H9 (cell line): ENCODE measurements at regions not wholly inside any gene's neighbourhood (a gene's known extent, or its start where the extent isn't known, plus 50 kb on each side); places are given as distances from the start of the nearest gene placed in this dataset.

ENCODE experiments used
- DNase-seq: peaks from one replicate; pipeline ENCODE4 v3.0.0-alpha.2; 2017
- H2AFZ ChIP-seq: one replicate; pipeline ENCODE4 v1.6.1; 2013; ENCODE audit warnings: mild to moderate bottlenecking, low read length, control low read depth, moderate library complexity
- H2AK5ac ChIP-seq: 2 replicates; pipeline ENCODE4 v1.6.1; 2013; ENCODE audit warnings: low read length, control low read depth, mixed read lengths; ENCODE audit not compliant: insufficient read length
- H2BK120ac ChIP-seq: one replicate; pipeline ENCODE4 v1.6.1; 2013; ENCODE audit warnings: low read depth, mild to moderate bottlenecking, low read length, control low read depth, inconsistent platforms; ENCODE audit not compliant: poor library complexity, severe bottlenecking
- H2BK12ac ChIP-seq: 2 replicates; pipeline ENCODE4 v1.6.1; 2013; ENCODE audit warnings: low read length, control low read depth, mixed read lengths, low read depth; ENCODE audit not compliant: insufficient read length
- H2BK15ac ChIP-seq: 2 replicates; pipeline ENCODE4 v1.6.1; 2013; ENCODE audit warnings: low read depth, low read length, control low read depth
- H2BK20ac ChIP-seq: one replicate; pipeline ENCODE4 v1.6.1; 2013; ENCODE audit warnings: low read depth, mild to moderate bottlenecking, low read length, control low read depth, inconsistent platforms; ENCODE audit not compliant: poor library complexity, severe bottlenecking
- H2BK5ac ChIP-seq: 2 replicates; pipeline ENCODE4 v1.6.1; 2013; ENCODE audit warnings: low read length, control low read depth, mixed read lengths; ENCODE audit not compliant: insufficient read length
- H3K14ac ChIP-seq: 2 replicates; pipeline ENCODE4 v1.6.1; 2013; ENCODE audit warnings: low read length, control low read depth; ENCODE audit not compliant: insufficient read depth
- H3K18ac ChIP-seq: 2 replicates; pipeline ENCODE4 v1.6.1; 2013; ENCODE audit warnings: low read depth, mild to moderate bottlenecking, mixed read lengths, low read length, control low read depth; ENCODE audit not compliant: insufficient read length
- H3K23ac ChIP-seq: 2 replicates; pipeline ENCODE4 v1.6.1; 2013; ENCODE audit warnings: low read length, control low read depth, mixed read lengths, low read depth; ENCODE audit not compliant: insufficient read length
- H3K23me2 ChIP-seq: 2 replicates; pipeline ENCODE4 v1.6.1; 2013; ENCODE audit warnings: low read depth, mild to moderate bottlenecking, mixed read lengths, low read length, control low read depth; ENCODE audit not compliant: insufficient read length, poor library complexity, severe bottlenecking
- H3K27ac ChIP-seq: 2 replicates; pipeline ENCODE4 v1.5.1; 2013; ENCODE audit warnings: low read length, control low read depth, mixed read lengths, low read depth; ENCODE audit not compliant: insufficient read length
- H3K27me3 ChIP-seq: 2 replicates; pipeline ENCODE4 v1.6.1; 2013; ENCODE audit warnings: low read length, control low read depth, inconsistent platforms; ENCODE audit not compliant: insufficient read depth
- H3K4ac ChIP-seq: 2 replicates; pipeline ENCODE4 v1.6.1; 2013; ENCODE audit warnings: low read depth, mild to moderate bottlenecking, control low read depth, inconsistent platforms, low read length, moderate library complexity
- H3K4me1 ChIP-seq: 2 replicates; pipeline ENCODE4 v1.6.1; 2013; ENCODE audit warnings: low read length, control low read depth, inconsistent platforms; ENCODE audit not compliant: insufficient read depth
- H3K4me2 ChIP-seq: 2 replicates; pipeline ENCODE4 v1.6.1; 2013; ENCODE audit warnings: low read length, control low read depth, mixed read lengths; ENCODE audit not compliant: insufficient read length, insufficient read depth
- H3K56ac ChIP-seq: 2 replicates; pipeline ENCODE4 v1.6.1; 2013; ENCODE audit warnings: low read depth, mild to moderate bottlenecking, mixed read lengths, low read length, control low read depth; ENCODE audit not compliant: insufficient read length
- H3K79me1 ChIP-seq: 2 replicates; pipeline ENCODE4 v1.6.1; 2013; ENCODE audit warnings: low read depth, mild to moderate bottlenecking, moderate library complexity, low read length, control low read depth, inconsistent platforms; ENCODE audit not compliant: insufficient read depth, poor library complexity, severe bottlenecking
- H3K79me2 ChIP-seq: 2 replicates; pipeline ENCODE4 v1.6.1; 2013; ENCODE audit warnings: low read length, control low read depth, inconsistent platforms; ENCODE audit not compliant: insufficient read depth
- H3K9ac ChIP-seq: 2 replicates; pipeline ENCODE4 v1.6.1; 2013; ENCODE audit warnings: low read length, control low read depth, mixed read lengths; ENCODE audit not compliant: insufficient read length; ENCODE audit errors: extremely low read depth
- H3K9me3 ChIP-seq: one replicate; pipeline ENCODE4 v1.6.1; 2013; ENCODE audit warnings: low read depth, low read length, inconsistent platforms; ENCODE audit not compliant: control insufficient read depth
- H3T11ph ChIP-seq: one replicate; pipeline ENCODE4 v1.6.1; 2013; ENCODE audit warnings: mild to moderate bottlenecking, low read length, control low read depth, inconsistent platforms
- H4K20me1 ChIP-seq: one replicate; pipeline ENCODE4 v1.6.1; 2013; ENCODE audit not compliant: control insufficient read depth, insufficient read length, insufficient read depth
- H4K5ac ChIP-seq: 2 replicates; pipeline ENCODE4 v1.6.1; 2013; ENCODE audit warnings: low read depth, mild to moderate bottlenecking, mixed read lengths, low read length, control low read depth; ENCODE audit not compliant: insufficient read length
- H4K8ac ChIP-seq: replicated peaks from 2 replicates; pipeline ENCODE4 v1.6.1; 2013; ENCODE audit warnings: low read length, control low read depth, mixed read lengths, low read depth; ENCODE audit not compliant: insufficient read length
- H4K91ac ChIP-seq: 2 replicates; pipeline ENCODE4 v1.6.1; 2013; ENCODE audit warnings: low read depth, mild to moderate bottlenecking, moderate library complexity, mixed read lengths, low read length, control low read depth; ENCODE audit not compliant: insufficient read length
- H3K27ac Mint-ChIP-seq, 3 experiments: 2 replicates in 2 of 3; 3 replicates in 1 of 3; pipeline ENCODE4 v1.8.0; 2020 to 2021; ENCODE audit warnings: mixed read lengths in 3 of 3, mild to moderate bottlenecking in 1 of 3, moderate library complexity in 1 of 3
- H3K27me3 Mint-ChIP-seq: 2 replicates; pipeline ENCODE4 v1.8.0; 2021; ENCODE audit warnings: low read depth, mild to moderate bottlenecking, moderate library complexity, mixed read lengths
- H3K36me3 Mint-ChIP-seq, 3 experiments: 2 replicates in 2 of 3; 3 replicates in 1 of 3; pipeline ENCODE4 v1.8.0; 2020 to 2021; ENCODE audit warnings: low read depth in 3 of 3, mixed read lengths in 3 of 3; ENCODE audit not compliant: insufficient read depth in 1 of 3
- H3K4me1 Mint-ChIP-seq, 2 experiments: 2 replicates each; pipeline ENCODE4 v1.8.0; 2020; ENCODE audit warnings: mixed read lengths in 2 of 2
- H3K4me3 Mint-ChIP-seq, 2 experiments: 2 replicates in 1 of 2; 3 replicates in 1 of 2; pipeline ENCODE4 v1.8.0; 2020 to 2021; ENCODE audit warnings: mild to moderate bottlenecking in 2 of 2, mixed read lengths in 2 of 2, moderate library complexity in 1 of 2
- H3K9me3 Mint-ChIP-seq, 2 experiments: 2 replicates in 1 of 2; 3 replicates in 1 of 2; pipeline ENCODE4 v1.8.0; 2020; ENCODE audit warnings: mild to moderate bottlenecking in 2 of 2, mixed read lengths in 2 of 2, moderate library complexity in 1 of 2
- CTCF ChIP-seq: fragments of 200-600 bp; sonication (generic); conservative IDR thresholded peaks from 3 replicates; pipeline ENCODE4 v1.8.0; 2021; ENCODE audit warnings: antibody characterized with exemption, mild to moderate bottlenecking
- WGBS: extraction: QIAGEN DNeasy Blood & Tissue Kit; methylation state at CpG from one replicate; pipeline ENCODE4 v1.1.7; 2013; ENCODE audit warnings: missing lambda C conversion rate, low lambda C conversion rate, mixed read lengths; ENCODE audit not compliant: insufficient read length; ENCODE audit errors: extremely low coverage; 5-methylcytosine and 5-hydroxymethylcytosine counted together

GRCh38 chr16:47972246-47972985 lies 183.4 kb downstream of the ABCC12 start:
- no peaks in the 10 kb centered on the region for H3K27me3 ChIP-seq
- H4K5ac ChIP-seq = no peak overlapping the region
- no peak overlapping the region for H2BK5ac ChIP-seq
- no peak overlapping the region for H3T11ph ChIP-seq
- no peak overlapping the region for H3K4ac ChIP-seq
- H3K27ac Mint-ChIP-seq = no peak overlapping the region
- H3K9me3 ChIP-seq = no peaks in the 10 kb centered on the region
- H3K27me3 Mint-ChIP-seq = peaks cover 2% of the 10 kb centered on the region; the same call in 1 of the 2 replicates
- H2AFZ ChIP-seq = no peak overlapping the region
- no peak overlapping the region for H3K27ac ChIP-seq
- H3K56ac ChIP-seq = no peak overlapping the region
- no peaks in the 10 kb centered on the region for H3K36me3 Mint-ChIP-seq
- no peak overlapping the region for H3K9ac ChIP-seq
- no peak overlapping the region for H2BK120ac ChIP-seq
- no peaks in the 10 kb centered on the region for H3K23me2 ChIP-seq
- no peak overlapping the region for H4K8ac ChIP-seq
- no peak overlapping the region for H2BK20ac ChIP-seq
- no peak overlapping the region for H3K4me2 ChIP-seq
- H3K4me3 Mint-ChIP-seq = no peak overlapping the region
- no peak overlapping the region for H3K18ac ChIP-seq
- no peaks in the 10 kb centered on the region for H4K20me1 ChIP-seq
- H3K79me2 ChIP-seq = no peaks in the 10 kb centered on the region
- no peak for DNase-seq
- H3K4me1 Mint-ChIP-seq = peaks cover 2 to 8% of the 10 kb centered on the region in 2 experiments
- no peak overlapping the region for H4K91ac ChIP-seq
- no peak for TF ChIP-seq CTCF
- no peaks in the 10 kb centered on the region for H3K4me1 ChIP-seq
- H3K14ac ChIP-seq = no peak overlapping the region
- no peaks in the 10 kb centered on the region for H3K9me3 Mint-ChIP-seq
- H3K79me1 ChIP-seq = no peaks in the 10 kb centered on the region
- H2BK15ac ChIP-seq = no peak overlapping the region
- no CpG with 5 or more reads among the region's 6 CpGs for WGBS
- H2BK12ac ChIP-seq = no peak overlapping the region
- H3K23ac ChIP-seq = no peak overlapping the region
- H2AK5ac ChIP-seq = no peak overlapping the region
